AG04450 (cell line): ENCODE measurements at regions not wholly inside any gene's neighbourhood (a gene's known extent, or its start where the extent isn't known, plus 50 kb on each side); places are given as distances from the start of the nearest gene placed in this dataset.

ENCODE experiments used
- CTCF ChIA-PET: fragments of 300-600, 350-600 bp; formaldehyde crosslinking; extraction: SDS; loops from one replicate; lab custom pipeline; 2022; ENCODE audit warnings: antibody characterized with exemption, inconsistent platforms; lab: Charles Lee
- POLR2A ChIA-PET: fragments of 350-600 bp; formaldehyde crosslinking; extraction: SDS; loops from one replicate; lab custom pipeline; 2021; ENCODE audit warnings: antibody characterized with exemption, inconsistent platforms; lab: Yijun Ruan, JAX
- DNase-seq: peaks from one replicate; pipeline ENCODE4 v3.0.0-alpha.2; 2011; ENCODE audit warnings: low read depth, low spot score
- H3K27ac ChIP-seq: one replicate; pipeline ENCODE4 v1.5.1; 2012; ENCODE audit warnings: low read depth, low read length, control low read depth
- H3K27me3 ChIP-seq: one replicate; pipeline ENCODE4 v1.6.0; 2012; ENCODE audit warnings: low read length; ENCODE audit not compliant: control insufficient read depth, insufficient read depth
- H3K4me3 ChIP-seq: 2 replicates; pipeline ENCODE4 v1.5.1; 2011; ENCODE audit warnings: mild to moderate bottlenecking, low read depth, low read length, control low read depth
- H3K9me3 ChIP-seq: 2 replicates; pipeline ENCODE4 v1.5.1; 2012; ENCODE audit warnings: low read length; ENCODE audit not compliant: control insufficient read depth, insufficient read depth
- TF ChIP-seq, protein P1 (sequence below): IDR thresholded peaks from 2 replicates; pipeline ENCODE4 v1.5.1; 2011; ENCODE audit warnings: low read depth, low read length, control low read depth, inconsistent platforms

DNA sequence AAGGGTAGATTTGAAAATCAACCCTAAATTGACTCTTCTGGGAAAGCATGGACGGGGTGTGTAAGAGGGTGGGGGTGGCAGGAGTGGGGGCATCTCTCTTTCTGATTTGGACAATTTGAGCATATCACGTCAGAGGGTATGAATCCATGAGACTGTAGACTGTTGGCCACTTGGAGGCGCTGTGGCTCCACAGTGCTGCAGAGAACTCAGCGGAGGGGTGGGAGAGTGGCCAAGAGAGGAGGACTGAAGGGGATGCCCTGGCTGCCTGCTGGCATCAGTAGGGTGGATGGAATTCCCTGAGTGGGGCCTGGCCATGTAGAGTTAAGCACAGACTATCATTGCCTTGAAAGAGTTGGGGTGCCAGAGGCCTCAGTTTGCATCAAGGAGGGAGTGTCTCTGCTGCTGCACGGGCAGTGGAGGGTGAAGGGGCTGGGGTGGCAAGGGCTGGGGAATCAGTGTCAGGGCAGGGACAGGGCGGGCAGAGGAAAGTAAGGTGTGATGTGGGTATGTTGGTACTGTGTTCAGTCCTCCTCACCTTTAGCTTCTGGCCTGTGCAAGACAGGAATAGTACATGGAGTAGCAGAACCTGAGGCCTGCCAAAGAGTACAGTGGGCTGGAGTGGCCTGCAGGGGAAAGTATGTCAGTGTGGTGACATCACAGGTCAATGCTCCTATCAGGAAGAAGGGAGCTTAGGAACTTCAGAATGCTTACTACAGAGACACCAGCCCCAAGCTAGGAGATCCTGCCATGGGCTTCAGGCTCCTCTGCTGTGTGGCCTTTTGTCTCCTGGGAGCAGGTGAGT is 133.5 kb upstream of the PRSS58 start:
- Histone ChIP-seq H3K27me3 (no peaks in the 10 kb centered on the region), H3K27ac (no peak overlapping the region), H3K9me3 (no peaks in the 10 kb centered on the region), H3K4me3 (no peak overlapping the region)
- CTCF ChIA-PET: interaction anchor here (0.6 to 1.3 kb wide), 3 partner anchors 22 to 453 kb away, joined by 3 to 4 read pairs (median 4); no protein-coding TSS in a partner anchor
- no peak for DNase-seq
- TF ChIP-seq, protein P1, sequence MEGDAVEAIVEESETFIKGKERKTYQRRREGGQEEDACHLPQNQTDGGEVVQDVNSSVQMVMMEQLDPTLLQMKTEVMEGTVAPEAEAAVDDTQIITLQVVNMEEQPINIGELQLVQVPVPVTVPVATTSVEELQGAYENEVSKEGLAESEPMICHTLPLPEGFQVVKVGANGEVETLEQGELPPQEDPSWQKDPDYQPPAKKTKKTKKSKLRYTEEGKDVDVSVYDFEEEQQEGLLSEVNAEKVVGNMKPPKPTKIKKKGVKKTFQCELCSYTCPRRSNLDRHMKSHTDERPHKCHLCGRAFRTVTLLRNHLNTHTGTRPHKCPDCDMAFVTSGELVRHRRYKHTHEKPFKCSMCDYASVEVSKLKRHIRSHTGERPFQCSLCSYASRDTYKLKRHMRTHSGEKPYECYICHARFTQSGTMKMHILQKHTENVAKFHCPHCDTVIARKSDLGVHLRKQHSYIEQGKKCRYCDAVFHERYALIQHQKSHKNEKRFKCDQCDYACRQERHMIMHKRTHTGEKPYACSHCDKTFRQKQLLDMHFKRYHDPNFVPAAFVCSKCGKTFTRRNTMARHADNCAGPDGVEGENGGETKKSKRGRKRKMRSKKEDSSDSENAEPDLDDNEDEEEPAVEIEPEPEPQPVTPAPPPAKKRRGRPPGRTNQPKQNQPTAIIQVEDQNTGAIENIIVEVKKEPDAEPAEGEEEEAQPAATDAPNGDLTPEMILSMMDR: peak; percentile 37
- POLR2A ChIA-PET: no interaction called here

DNA sequence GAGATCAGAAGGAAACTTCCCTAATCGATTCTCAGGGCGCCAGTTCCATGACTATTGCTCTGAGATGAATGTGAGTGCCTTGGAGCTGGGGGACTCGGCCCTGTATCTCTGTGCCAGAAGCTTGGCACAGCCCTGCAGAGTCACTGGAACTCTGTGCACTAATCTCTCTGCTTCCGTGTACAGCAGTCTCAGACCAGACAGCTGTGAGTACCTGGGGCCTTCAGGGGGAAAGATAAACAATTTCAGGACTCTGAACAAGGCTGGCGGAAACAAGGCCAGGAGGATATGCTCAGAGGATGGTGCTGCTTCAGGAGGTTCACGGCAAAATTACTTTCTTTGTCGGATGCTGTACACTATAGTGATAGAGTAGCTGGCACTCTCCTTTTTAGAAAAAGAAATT is 131.7 kb upstream of the PRSS58 start:
- no peak overlapping the region for H3K4me3 ChIP-seq
- ChIA-PET POLR2A (no interaction called here), CTCF (interaction anchor here (0.6 to 2.0 kb wide), 4 partner anchors 23 to 206 kb away, joined by 3 to 8 read pairs (median 3); no protein-coding TSS in a partner anchor)
- H3K27ac ChIP-seq: no peak overlapping the region
- TF ChIP-seq, protein P1: no peak
- no peak for DNase-seq
- no peaks in the 10 kb centered on the region for H3K27me3 ChIP-seq
- H3K9me3 ChIP-seq: no peaks in the 10 kb centered on the region; the same call in 1 of the 2 replicates

DNA sequence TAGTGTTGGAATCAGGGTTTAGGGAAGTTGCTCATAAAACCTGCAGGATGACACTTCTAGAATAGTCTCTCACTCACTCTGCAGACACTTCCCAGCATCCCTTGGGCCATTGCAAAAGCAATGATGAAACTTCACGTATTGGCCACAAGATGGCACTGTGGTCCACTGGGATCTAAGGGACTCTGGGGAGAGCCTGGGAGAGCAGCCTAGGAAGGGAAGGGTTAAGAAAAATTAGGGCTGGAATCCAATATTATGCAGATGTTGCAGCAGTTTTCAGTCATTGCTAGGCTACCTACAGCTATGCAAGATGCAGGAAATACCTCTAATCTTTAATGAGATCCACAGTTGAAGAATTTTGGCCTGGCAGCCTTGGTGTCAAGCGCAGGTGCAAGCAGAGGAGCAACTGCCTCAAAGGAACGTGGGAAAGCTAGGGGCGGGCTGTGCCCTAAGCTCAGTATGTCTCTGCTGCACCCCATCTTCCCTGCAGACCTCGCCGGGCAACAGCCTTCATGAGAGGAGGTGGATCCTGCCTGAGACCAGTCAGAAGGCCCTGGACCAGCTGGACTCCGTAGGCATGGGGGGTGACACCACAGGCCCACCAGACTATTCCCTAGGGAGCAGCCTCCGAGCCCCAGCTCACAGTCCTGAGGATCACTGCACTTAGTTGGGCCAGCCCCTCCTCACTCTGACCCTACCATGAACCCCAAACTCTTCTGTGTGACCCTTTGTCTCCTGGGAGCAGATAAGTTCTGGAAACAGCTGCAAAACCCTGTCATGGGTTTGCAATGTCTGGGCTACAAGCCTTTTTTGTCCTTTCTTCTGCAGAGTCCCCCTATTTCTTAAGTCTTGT is 127.9 kb upstream of the PRSS58 start:
- peak; percentile 33 for DNase-seq
- Histone ChIP-seq H3K27ac (no peak overlapping the region), H3K27me3 (no peaks in the 10 kb centered on the region), H3K4me3 (no peak overlapping the region), H3K9me3 (no peaks in the 10 kb centered on the region; the same call in 1 of the 2 replicates)
- TF ChIP-seq, protein P1: peak; percentile 81
- ChIA-PET CTCF (interaction anchor here (0.6 to 4.7 kb wide), 34 partner anchors 11 to 426 kb away, joined by 3 to 24 read pairs (median 4); no protein-coding TSS in a partner anchor), POLR2A (no interaction called here)

- TF ChIP-seq, protein P1: no peak
- no peaks in the 10 kb centered on the region; the same call in 1 of the 2 replicates for H3K9me3 ChIP-seq
- no peak for DNase-seq
- ChIA-PET CTCF (interaction anchor here (0.7 to 4.7 kb wide), 16 partner anchors 8 to 427 kb away, joined by 3 to 20 read pairs (median 4); no protein-coding TSS in a partner anchor), POLR2A (no interaction called here)
- no peak overlapping the region for H3K4me3 ChIP-seq
- no peaks in the 10 kb centered on the region for H3K27me3 ChIP-seq
- H3K27ac ChIP-seq: no peak overlapping the region
These were observed 126.7 kb upstream of the PRSS58 start for GRCh38 chr7:142384493-142384922.
